ENCODE measurements at regions not wholly inside any gene's neighbourhood (a gene's known extent, or its start where the extent isn't known, plus 50 kb on each side); places are given as distances from the start of the nearest gene placed in this dataset.

DNA sequence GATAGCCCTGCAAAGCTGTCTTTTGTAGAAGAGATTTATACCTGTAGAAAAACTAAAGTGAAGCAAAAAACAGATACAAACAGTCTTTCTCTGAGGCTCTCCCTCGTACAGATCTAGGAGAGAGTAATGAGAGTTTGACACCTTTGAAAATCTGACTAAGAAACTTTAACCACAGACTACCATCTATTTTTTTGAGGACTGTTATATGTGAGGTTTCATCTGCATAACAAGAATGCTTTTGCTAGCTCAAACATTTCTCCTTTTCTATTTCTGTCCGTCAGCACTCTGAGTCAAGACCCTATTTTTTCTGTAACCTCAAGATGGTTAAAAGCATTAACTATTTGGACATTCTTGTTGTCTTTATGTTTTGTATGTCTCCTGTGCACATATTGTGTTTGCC, 193.0 kb downstream of the BTBD3 start:
- no peak for TF ChIP-seq GATA3 (IDR thresholded peaks at IDR 0.05; ENCODE audit: low read depth, low read length)
- no peak for TF ChIP-seq GATA2 (IDR thresholded peaks at IDR 0.05; ENCODE audit: low read depth, low read length)

Data from SH-SY5Y (cell line).